ENCODE measurements at regions not wholly inside any gene's neighbourhood (a gene's known extent, or its start where the extent isn't known, plus 50 kb on each side); places are given as distances from the start of the nearest gene placed in this dataset.

DNA sequence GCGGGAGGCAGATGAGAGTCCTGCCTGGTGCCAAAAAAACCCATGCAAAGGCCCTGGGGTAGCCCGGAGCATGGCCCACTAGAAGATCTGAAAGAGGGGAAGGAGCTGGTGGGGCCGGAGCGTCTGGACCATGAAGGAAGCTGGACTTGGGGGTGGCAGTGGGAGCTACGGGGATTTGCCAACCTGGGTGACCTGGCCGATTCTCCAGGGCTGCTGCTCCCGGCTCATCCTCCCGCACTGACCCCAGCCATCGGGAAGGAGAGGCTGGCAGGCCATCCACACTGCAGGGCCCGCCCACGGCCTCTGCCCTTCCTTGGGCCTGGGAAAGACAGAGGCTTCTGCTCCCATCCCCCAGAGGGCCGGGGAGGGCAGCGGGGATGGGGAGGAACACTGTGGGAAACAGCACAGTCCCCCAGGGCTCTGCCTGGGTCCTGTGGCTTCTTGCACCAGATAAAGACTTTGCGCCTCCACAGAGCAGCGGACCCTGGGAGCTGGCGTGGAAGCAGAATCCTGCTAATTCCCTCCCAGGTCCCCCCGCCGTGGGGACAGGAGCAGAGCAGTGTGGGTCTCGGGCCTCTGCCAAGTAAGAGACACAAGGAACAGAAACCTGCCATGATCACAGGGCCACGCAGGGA lies 87.1 kb upstream of the LINC01488 start:
- no peak for DNase-seq

DNA sequence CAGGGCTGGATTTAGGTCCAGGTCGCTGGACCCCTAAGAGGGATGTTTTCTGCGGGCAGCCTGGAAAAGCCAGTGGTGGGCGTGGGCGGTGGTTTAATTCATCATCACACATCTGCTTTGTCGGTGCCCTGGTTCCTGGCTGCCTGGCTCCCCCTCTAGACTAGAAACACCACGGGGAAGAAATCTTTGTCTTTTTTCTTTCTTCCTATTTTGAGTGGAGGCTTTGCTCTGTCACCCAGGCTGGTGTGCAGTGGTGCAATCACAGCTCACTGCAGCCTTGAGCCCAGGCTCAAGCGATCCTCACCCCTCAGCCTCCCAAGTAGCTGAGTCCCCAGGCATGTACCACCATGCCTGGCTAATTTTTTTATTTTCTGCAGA lies 86.6 kb upstream of the LINC01488 start:
- DNase-seq, result no peak

DNA sequence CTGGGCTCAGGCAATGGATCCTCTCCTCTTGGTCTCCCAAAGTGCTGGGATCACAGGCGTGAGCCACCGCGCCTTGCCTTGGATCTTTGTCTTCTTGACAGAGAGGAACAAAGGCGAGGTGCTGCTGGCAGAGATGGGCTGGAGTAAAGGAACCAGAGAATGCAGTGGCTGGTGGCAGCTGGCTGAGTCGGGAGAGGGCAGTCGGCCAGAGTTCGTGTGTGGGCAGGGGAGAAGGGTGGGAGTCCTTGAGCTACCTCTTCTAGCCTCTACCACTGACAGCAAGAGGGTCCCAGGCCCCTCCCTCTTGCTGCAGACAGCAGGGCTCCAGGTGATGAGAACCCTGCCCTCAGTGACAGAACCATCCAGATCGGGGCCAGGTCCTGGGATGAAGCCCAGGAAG lies 86.2 kb upstream of the LINC01488 start:
- no peak for DNase-seq

DNA sequence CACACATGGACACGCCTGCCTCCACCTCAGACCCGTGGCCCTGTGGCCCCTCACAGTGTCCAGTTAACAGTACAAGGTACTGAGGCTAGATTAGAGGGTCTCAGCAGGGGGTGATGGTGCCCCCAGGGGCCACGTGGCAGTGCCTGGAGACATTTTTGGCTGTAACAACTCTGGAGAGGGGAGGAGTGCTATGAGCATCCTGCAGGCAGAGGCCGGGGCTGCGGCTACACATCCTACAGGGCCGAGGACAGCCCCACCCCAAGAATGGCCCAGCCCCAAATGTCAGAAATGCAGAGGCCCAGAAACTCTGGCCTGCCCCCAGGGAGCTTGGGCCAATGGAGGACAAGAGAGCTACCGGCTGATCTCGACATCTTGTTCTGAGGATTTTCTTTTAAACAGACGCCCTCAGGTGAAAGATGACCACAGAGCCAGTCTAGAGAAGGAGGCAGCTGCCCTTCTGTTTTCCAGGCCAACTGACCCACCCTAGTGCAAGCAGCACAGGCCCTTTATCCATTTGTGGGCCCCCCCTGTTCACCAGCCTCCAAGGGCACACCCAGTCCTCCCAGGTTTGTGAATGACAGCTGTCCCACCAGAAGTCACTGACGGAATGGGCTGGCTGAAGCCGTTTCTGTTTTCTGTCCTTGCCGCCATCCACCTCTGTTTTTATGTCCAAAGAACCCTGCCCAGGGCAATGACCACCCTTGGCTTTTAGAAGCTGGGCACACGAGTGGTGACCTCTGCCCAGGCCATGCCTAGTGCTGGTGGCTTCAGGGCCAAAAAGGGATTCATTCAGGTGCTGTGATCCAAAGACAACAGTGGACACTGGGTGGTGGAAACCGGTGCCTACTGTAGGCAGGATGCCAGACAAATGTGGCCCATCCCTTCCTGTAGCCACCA lies 85.2 kb upstream of the LINC01488 start:
- DNase-seq, result no peak

DNA sequence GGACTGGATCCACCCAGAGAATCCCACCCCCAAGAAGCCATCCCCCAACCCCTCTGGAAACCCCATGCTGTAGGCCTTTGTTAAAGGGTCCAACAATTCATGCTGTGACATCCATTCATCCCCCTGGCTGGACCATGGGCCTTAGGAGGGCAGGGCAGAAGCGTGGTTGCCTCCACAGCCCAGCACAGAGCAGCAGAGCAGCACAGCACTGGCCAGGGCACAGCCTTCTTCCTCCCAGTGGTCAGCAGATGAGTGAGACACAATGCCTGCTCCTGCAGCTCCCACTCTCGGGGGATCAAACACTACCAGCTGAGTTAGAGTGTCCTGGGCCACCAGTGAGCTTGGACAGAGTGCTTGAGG lies 84.5 kb upstream of the LINC01488 start:
- no peak for DNase-seq

DNA sequence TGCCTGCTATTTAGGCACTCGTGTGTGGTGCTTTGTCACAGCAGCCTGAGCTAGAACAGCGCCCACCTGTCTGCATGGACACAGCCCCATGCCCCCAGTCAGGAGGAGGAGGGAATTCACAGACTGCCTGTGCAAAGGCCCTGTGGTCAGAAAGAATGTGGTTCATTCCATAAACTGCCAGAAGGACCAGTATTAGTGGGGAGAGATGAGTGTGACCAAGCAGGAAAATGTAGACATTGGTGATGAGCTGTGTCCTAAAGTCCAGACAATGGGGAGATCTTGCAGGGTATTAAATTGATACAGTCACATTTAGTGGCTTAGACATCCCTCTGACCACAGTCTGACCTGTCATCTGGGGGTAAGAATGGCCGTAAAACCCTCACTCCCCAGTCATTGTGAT lies 83.7 kb upstream of the LINC01488 start:
- DNase-seq, result no peak

DNA sequence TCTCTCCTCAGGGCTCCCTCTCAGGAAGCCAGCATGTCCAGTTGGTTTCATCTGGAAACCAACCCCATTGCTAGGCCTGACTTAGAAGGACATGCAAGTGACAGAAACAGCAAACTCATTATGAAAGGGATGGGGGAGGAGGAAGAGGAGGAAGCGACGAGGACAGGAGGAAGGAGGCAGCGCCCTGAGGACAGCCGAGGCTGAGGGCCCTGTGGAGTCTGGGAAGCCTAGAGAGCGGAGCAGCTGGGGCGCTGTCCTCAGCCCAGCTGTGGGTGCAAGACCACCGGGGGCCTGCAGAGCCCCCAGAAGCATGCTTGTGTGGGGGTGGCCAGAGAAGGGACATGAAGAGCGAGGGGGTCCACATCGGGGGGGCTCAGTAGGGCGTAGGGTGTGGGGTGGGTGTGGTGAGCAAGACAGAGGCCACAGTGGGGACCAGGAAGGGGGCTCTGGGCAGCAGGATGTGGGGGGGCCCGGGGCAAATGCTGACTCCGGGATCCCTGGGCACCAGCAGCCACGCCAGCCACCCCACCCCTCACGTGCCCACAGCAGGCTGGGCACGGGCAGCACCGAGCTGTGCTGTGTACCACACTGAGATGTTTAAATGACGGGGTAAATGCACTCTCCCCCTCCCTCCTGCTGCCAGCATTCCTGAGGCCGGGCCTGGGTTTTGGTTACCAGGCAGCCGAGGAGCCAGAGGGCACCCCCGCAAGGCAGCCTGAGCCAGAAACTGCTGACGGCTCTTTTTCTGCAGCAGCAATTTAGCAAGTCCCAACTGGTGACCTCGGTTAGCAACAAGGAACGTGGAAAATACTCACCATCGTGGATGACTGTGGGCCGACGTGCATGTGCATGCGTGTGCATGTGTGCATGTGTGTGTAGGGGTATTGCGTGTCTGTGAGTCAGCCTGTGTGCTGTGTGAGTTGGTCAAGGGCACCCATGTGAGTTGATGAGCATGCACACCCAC lies 82.7 kb upstream of the LINC01488 start:
- no peak for DNase-seq

DNA sequence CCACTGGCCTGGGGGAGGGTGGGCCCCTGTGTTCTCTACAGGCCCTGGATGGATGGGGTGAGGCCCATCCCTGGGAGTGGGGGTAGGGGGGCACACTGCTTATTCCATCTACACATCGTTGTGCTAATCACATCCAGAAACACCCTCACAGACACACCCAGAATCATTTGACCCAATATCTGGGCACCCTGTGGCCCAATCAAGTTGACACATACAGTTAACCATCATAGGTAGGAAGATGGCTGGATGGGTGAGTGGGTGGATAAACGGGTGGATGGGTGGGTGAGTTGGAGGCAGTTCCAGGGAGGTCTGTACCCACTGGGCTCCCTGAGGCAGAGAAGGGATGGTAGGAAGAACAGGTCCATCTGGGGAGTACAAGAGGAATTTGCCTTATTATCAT lies 81.3 kb upstream of the LINC01488 start:
- no peak for DNase-seq

DNA sequence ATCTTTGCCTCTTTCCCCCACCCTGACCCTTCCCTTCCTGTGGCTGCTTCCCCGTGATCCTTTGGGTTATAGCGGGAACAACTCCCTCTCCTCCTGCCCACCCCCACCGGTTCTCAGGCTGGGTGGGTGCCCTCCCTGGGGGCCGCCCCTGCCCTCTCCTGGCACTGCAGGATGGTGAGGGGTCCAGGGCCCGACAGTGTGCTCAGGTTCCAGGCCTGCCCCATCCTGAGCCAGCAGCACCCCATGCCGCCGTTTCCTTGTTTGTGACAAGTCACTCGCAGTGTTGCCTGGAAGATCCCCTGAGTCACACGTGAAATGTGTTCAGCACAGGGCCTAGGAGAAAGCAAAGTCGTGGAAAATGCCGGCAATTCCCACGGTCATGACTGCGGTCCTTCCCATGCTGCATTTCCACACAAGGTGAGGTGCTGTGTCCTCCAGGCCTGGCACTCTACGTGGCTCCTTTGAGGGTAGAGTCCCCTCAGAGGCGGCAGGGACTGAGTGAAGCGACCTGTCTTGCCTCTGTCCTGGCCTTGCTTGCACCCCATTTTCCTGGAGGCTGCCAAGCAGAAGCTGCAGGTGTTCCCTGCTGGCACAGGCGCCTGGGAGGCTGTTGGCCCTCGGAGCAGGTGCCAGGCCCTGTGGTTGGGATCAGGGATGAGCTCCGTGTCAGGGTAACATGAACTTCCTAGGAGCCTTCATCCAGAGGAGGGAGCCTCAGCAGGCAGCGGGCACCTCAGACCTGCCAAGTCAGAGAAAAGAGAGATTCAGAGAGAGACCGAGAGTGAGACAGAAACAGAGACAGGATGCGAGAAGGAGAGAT lies 80.5 kb upstream of the LINC01488 start:
- no peak for DNase-seq

DNA sequence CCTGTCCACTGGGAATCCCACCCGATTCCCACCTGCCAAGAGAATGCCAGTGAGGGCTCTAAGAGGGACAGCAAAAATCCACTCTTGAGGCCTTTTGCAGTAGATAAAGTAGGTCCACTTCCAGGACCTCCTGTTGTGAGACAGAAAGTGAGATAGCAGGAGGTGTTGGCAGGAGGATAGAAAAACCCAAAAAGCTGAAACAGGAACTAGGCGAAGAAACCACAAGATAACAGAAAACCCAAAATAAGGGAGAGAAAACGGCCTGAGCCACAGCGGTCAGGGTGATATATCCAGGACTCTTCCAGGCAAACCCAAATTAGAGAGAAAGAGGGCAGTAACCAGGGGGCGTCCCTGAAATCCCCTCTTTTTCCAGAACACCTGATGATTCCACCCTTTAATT lies 79.7 kb upstream of the LINC01488 start:
- DNase-seq, result no peak

DNA sequence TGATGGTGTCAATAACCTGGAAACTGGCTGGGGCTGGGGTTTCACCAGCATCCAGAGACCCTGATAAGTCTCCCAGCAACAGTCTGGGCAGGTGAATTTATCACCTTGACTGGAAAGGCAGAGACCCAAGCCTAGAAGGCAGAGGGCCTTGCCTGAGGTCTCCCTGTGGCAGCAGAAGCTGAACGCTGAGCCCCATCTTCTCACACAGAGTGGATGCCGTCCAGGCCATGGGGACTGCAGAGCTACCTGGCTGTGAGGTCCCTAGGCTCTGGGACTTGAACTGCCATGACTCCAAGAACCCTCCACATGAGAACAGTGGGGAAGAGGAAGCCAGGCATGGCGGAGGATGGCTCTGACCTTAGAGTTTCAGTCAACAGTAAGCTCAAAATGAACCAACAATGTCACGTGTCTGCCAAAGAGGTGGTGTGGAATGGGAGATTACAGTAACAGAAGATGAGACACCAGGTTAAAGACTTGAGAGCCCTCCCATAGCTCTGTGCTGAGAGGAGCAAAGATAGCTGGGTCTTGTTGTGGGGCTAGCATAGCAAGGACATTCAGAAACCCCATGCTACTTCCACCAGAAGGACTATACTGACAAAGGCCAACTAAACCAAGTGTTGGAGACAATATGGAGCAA lies 79.1 kb upstream of the LINC01488 start:
- no peak for DNase-seq

DNA sequence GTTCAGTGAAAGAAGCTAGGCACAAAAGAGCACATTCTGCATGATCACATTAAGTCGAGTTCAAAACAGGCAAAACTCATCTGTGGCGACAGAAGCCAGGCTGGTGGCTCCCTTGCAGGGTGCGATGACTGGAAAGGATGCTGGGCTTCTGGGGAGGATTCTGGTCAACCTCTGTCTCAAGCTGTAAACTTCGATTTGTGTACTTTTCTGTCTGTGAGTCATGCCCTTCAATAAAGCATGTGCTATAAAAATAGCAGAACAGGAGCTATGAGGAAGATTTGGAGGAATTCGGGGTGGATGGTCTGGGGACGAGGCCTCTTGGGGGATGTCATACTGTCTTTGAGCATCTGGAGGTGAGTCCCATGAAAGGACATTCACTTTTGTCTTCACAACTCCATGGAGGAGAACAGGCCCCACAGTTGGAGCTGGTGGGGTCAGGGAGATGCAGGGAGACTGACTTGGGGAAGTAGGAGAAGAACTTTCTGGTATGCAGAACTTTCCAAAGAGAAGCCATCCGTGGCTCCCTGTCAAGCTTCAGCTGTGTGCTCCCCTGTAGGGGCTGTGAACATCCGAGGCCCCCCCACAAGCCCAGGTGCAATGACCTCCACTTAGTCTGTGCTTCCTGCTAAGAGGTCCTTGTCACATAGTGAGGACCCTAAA lies 77.8 kb upstream of the LINC01488 start:
- no peak for DNase-seq

DNA sequence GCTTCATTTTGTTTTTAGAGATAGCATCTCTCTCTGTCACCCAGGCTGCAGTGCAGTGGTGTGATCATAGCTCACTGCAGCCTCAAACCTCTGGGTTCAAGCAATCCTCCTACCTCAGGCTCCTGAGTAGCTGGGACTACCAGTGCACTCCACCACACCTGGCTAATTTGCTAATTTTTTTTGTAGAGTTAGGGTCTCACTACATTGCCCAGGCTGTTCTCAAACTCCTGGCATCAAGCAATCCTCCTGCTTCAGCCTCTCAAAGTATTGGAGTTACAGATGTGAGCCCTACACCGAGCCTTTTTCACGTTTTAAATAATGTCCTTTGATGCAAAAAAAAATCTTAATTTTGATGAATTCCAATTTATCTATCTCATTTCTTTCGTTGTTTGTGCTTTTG lies 75.4 kb upstream of the LINC01488 start:
- no peak for DNase-seq

DNA sequence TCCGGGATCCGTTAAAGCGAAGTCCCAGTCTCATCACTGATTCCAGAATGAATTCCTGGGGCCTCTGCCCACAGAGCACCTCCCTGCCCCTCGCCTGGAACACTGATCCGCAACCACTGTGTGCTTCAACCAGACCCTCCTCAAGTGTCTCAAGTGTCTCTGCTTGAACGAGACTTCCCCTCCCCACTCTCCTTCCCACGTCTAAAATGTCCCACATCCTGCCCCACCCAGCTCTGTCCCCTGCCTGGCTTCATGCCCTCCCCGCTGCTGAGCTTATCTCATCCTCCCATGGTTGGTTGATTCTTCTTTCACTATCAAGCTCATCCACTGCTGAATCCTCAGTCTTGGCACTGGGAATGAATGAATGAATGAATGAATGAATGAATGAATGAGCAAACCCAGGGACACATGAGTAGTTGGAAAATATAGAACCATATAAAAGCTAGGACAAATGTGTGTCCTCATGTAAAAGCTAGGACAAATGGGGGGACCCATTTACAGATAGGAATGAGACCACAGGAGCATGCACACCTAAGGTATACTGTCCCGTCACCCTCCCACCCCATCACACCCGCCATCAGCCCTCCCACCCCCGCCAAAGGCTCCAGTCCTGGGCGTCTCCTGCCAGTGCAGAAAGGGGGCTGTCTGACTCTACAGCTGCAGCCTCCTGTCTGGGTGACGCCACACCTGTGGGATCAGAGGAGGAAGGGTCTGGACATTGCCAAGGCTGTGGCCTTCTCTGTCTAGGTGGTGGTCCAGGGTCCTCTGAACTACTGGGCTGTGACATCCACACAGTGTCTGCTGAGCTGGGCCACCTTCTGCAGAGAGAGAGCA lies 71.4 kb upstream of the LINC01488 start:
- DNase-seq, result no peak

DNA sequence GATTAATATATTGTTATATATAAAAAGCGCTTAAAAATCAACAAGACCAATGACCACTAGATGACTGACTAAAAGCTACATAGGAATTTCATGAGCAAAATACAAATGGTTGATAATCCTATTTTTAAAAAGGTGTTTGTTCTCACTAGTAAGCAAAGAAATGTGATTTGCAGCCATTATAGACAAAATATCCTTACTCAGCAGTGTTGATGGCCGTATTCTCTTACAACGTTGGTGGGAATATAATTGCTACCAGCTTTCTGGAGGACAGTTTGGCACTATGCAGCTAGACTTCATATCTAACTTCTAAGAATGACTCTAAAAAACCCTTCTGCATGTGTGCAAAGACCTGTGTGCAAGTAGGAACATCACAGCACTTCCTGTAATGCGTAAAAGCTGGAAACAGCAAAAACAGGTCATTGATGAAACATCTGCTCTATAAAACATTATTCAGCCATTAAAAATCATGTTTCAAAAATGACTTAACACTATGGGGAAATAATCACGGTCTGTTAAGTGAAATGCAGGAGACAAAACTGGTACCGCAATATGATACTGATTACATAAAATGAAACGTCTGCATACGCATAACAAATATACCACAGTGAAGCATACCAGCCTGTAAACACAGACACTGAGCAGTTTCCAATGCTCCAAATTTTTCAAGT lies 70.1 kb upstream of the LINC01488 start:
- DNase-seq, result no peak

DNA sequence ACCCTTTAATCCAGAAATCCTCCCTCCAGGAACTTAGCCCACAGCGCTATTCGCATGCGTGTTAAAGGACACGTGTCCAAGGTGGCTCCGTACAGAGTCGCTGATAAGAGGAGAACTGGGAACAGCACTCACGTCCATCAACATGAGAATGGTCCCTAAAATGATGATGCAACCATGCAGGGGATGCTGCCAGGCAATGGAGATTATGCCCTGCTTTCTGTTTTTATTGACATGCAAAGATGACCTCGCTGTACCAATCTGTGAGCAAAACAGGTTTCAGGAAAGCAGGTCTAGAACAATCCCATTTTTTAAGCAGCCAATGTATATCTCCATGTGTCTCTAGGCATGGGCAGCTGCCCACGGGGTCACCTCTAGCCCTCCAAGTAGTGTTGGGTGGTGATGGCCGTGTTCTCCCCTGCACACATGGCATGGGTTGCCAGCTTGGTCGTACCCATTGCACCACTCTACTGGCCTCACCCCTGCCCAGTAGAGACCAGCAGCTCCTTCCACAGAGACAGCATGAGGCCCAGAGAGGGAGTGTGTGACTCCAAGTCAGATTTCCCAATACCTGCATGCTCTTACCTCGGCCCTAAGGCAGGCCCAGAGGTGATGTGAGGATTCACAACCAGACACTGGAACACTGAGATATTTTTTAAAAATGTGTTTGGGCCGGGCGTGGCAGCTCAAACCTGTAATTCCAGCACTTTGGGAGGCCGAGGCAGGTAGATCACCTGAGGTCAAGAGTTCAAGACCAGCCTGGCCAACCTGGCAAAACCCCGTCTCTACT lies 68.3 kb upstream of the LINC01488 start:
- DNase-seq, result no peak

DNA sequence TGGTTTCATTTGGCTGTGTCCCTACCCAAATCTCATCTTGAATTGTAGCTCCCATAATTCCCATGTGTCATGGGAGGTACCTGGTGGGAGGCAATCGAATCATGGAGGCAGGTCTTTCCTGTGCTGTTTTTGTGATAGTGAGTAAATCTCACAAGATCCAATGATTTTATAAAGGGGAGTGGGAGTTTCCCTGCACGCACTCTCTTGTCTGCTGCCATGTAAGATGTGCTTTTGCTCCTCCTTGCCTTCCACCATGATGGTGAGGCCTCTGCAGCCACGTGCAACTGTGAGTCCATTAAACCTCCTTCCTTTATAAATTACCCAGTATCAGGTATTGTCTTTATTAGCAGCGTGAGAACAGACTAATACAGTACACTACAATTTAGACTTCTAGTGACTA lies 67.5 kb upstream of the LINC01488 start:
- DNase-seq, result no peak

DNA sequence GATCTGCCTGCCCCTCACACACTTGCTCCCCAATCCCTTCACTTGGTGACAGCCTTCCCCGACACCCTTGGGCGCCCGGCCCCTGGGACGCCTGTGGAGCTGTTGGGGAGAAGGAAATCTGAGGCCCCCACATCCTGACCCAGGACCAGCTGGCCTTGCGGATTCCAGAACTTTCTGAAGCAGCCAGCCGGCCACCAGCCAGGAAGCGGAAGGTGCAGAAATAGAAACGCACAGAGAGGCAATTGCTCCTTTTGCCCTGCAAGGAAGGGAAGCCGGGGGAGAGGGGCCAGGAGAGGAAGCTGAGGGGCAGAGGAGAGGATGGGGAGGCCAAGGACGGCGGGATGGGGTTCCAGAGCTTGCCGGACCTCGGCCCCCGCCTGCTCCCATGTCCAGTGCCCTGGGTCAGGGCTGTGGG lies 66.7 kb upstream of the LINC01488 start:
- no peak for DNase-seq

Measured in stimulated activated CD4-positive, alpha-beta T cell treated with anti-CD3 and anti-CD28 coated beads, Interleukin-2, amount 100 ng/mL, for 48 hours (primary cell).